HUES6 (cell line): ENCODE measurements at regions not wholly inside any gene's neighbourhood (a gene's known extent, or its start where the extent isn't known, plus 50 kb on each side); places are given as distances from the start of the nearest gene placed in this dataset.

Experiments
- H3K27ac ChIP-seq: 2 replicates; pipeline ENCODE4 v1.7.0; 2013; ENCODE audit warnings: low read depth, mild to moderate bottlenecking, low read length, inconsistent platforms
- H3K27me3 ChIP-seq: 2 replicates; pipeline ENCODE4 v1.6.1; 2013; ENCODE audit warnings: low read length; ENCODE audit not compliant: control insufficient read depth, insufficient read depth
- H3K36me3 ChIP-seq: 2 replicates; pipeline ENCODE4 v1.6.1; 2013; ENCODE audit warnings: low read length; ENCODE audit not compliant: control insufficient read depth, insufficient read depth
- H3K4me1 ChIP-seq: 2 replicates; pipeline ENCODE4 v1.6.1; 2013; ENCODE audit warnings: low read length; ENCODE audit not compliant: control insufficient read depth, insufficient read depth
- H3K4me3 ChIP-seq: 2 replicates; pipeline ENCODE4 v1.5.1; 2013; ENCODE audit warnings: low read depth, low read length
- H3K9ac ChIP-seq: one replicate; pipeline ENCODE4 v1.6.1; 2013; ENCODE audit warnings: mild to moderate bottlenecking, low read length
- H3K9me3 ChIP-seq: 2 replicates; pipeline ENCODE4 v1.6.1; 2013; ENCODE audit warnings: low read depth, low read length; ENCODE audit not compliant: control insufficient read depth, insufficient read depth

DNA sequence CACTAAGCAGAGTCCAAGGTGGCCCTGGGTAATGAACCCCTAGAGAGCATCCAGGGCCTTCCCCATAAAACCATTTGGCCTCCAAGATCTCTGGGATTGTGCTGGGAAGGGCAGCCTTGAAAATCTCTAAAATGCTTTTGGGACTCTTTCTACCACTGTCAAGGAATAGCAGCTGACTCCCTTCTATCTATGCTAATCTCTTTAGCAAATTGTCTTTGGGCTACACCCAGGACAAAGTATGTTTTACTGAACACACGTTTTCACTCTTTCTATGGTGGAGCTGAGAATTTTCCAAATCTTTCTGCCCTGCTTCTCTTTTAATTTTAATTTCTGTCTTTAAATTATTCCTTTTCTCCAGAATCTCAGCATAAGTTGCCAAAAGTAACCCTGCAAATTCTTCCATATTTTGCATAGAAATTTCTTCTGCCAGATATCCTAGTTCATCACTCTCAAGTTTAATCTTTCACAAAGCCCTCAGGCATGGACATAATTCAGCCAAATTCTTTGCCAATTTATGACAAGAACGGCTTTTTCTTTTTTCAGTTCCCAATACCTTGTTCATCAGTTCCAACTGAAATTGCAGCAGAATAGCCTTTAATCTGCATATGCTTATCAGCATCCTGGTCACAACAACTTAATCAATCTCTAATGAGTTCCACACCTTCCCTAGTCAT, 687.0 kb upstream of the ADGRL4 start:
- Histone ChIP-seq H3K4me1 (peaks cover 6% of the 10 kb centered on the region; the same call in 1 of the 2 replicates), H3K27ac (no peak overlapping the region; the same call in 1 of the 2 replicates), H3K27me3 (no peaks in the 10 kb centered on the region), H3K36me3 (no peaks in the 10 kb centered on the region; the same call in 1 of the 2 replicates), H3K9me3 (no peaks in the 10 kb centered on the region), H3K4me3 (no peak overlapping the region), H3K9ac (no peak overlapping the region)

DNA sequence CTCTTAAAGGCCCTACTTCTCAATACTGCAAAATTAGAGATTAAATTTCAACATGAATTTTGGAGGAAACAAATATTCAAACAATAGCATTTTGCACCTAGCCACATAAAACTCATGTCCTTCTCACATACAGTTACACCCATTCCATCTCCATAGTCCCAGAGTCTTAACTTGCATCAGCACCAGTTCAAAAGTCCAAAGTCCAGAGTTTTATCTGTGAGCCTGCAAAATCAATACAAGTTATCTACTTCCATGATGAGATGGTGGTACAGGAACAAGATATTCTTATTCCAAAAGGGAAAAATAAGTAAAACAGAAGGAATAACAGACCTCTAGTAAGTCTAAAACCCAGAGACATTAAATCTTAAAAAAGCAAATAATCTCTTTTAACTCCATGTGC, 686.0 kb upstream of the ADGRL4 start:
- H3K27me3 ChIP-seq: no peaks in the 10 kb centered on the region
- H3K36me3 ChIP-seq: no peaks in the 10 kb centered on the region
- H3K4me1 ChIP-seq: peaks cover 6% of the 10 kb centered on the region; the same call in 1 of the 2 replicates
- H3K27ac ChIP-seq: no peak overlapping the region
- no peak overlapping the region for H3K4me3 ChIP-seq
- H3K9me3 ChIP-seq: no peaks in the 10 kb centered on the region
- H3K9ac ChIP-seq: no peak overlapping the region

DNA sequence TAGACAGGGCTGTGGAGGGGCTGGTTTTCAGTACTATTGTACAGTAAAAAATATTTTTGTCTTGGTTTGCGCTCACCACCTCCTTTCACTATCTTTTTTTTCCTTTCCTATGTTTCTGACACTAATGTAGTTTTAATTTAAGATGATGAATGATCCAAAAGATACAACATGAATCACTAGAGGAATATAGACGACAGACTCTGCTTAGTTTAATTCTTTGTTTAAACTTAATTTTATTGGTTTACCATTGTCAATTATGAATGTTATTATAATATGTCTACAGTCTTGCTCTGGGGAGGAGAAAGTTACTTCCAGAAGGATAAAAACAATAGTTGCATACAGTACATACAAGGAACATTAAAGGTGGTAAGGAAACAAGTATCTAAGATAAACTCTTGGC, 682.4 kb upstream of the ADGRL4 start:
- no peak overlapping the region for H3K9ac ChIP-seq
- H3K4me3 ChIP-seq: no peak overlapping the region
- no peaks in the 10 kb centered on the region for H3K36me3 ChIP-seq

DNA sequence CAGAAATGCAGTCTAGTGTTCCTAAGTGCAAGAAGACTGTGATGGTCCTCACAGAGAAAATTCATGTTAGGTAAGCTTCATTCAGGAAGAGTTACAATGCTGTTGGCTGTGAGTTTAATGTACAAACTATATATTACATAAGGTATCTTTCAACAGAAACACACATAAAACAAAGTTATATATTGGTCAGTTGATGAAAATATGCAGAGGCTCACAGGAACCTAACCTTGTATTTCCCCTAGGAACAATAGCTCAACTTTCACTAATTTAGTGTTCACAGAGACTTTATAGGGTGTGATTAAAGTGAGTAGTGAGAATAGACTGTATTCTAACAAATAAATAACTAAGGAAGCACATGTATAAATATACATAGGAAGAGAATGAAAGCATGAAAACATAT, 676.9 kb upstream of the ADGRL4 start:
- Histone ChIP-seq H3K4me1 (no peaks in the 10 kb centered on the region), H3K9ac (no peak overlapping the region), H3K27me3 (no peaks in the 10 kb centered on the region), H3K4me3 (no peak overlapping the region), H3K27ac (no peak overlapping the region), H3K36me3 (no peaks in the 10 kb centered on the region), H3K9me3 (peaks cover 13% of the 10 kb centered on the region; the same call in 1 of the 2 replicates)

More for the DNA sequence above, 682.4 kb upstream of the ADGRL4 start:
- Histone ChIP-seq H3K27ac (no peak overlapping the region), H3K9me3 (0 out of 2 replicates have a peak, but pooled peaks cover 4% of the 10 kb centered on the region), H3K27me3 (no peaks in the 10 kb centered on the region), H3K4me1 (no peaks in the 10 kb centered on the region; the same call in 1 of the 2 replicates)

DNA sequence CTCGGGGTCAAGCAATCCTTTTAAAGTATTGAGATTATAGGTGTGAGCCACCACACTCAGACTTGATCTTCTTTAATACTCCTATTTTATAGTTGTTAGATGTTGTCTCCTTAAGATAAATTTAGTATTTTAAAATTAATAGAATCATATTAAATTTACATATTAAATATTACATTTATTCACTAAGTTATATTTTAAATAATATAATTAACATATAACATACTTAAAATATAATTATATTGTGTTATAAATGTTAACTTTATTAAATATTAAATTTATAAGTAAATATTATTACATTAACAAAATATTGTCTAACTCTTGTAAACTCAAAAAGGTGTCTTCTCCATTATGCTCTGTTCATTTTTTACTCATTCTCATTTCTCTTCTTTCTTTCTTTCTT, 675.9 kb upstream of the ADGRL4 start:
- H3K27me3 ChIP-seq: no peaks in the 10 kb centered on the region
- no peak overlapping the region for H3K27ac ChIP-seq
- no peak overlapping the region for H3K9ac ChIP-seq
- H3K4me3 ChIP-seq: no peak overlapping the region
- no peaks in the 10 kb centered on the region for H3K4me1 ChIP-seq
- H3K36me3 ChIP-seq: no peaks in the 10 kb centered on the region
- peaks cover 13% of the 10 kb centered on the region; the same call in 1 of the 2 replicates for H3K9me3 ChIP-seq

DNA sequence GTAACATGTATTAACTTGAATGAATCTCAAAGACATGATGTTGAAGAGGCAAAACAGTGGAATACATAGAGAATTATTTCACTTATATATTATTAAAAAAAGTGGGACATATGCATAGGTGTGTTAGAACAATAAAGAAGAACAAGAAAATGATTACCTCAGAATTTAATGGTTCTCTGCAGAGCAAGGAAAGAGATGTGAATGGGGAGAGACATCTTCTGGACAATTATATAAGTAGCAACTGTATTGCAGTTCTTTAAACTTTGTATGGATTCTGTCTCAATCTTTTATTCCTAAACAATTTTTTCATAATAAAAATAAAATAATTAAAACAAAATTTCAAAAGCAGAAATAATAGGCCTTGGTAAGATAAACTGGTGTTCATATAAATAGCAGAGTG, 674.9 kb upstream of the ADGRL4 start:
- H3K4me1 ChIP-seq: no peaks in the 10 kb centered on the region
- no peaks in the 10 kb centered on the region for H3K36me3 ChIP-seq
- peaks cover 13% of the 10 kb centered on the region; the same call in 1 of the 2 replicates for H3K9me3 ChIP-seq
- no peaks in the 10 kb centered on the region for H3K27me3 ChIP-seq
- H3K9ac ChIP-seq: no peak overlapping the region
- H3K4me3 ChIP-seq: no peak overlapping the region
- no peak overlapping the region for H3K27ac ChIP-seq

DNA sequence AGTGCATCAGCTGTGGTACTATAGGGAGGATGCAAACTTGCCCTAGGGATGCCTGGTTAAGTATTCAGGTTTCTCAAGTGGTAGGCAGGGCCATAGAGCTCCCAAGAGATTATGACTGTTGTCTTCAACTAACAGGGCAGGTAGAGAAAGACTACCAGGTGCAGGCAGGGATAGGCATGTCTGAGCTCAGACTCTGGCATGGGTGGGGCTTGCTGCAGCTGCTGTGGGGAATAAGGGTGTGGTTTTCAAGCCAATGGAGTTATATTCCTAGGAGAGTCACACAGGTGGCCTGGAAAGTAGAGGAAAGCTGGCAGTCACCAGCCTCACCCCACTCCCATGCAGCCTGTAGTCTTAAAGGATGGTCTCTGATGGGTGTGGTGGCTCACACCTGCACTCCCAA, 673.4 kb upstream of the ADGRL4 start:
- no peak overlapping the region for H3K27ac ChIP-seq
- no peaks in the 10 kb centered on the region for H3K36me3 ChIP-seq
- no peaks in the 10 kb centered on the region for H3K27me3 ChIP-seq
- H3K4me3 ChIP-seq: no peak overlapping the region
- H3K4me1 ChIP-seq: no peaks in the 10 kb centered on the region
- peaks cover 13% of the 10 kb centered on the region; the same call in 1 of the 2 replicates for H3K9me3 ChIP-seq
- no peak overlapping the region for H3K9ac ChIP-seq

DNA sequence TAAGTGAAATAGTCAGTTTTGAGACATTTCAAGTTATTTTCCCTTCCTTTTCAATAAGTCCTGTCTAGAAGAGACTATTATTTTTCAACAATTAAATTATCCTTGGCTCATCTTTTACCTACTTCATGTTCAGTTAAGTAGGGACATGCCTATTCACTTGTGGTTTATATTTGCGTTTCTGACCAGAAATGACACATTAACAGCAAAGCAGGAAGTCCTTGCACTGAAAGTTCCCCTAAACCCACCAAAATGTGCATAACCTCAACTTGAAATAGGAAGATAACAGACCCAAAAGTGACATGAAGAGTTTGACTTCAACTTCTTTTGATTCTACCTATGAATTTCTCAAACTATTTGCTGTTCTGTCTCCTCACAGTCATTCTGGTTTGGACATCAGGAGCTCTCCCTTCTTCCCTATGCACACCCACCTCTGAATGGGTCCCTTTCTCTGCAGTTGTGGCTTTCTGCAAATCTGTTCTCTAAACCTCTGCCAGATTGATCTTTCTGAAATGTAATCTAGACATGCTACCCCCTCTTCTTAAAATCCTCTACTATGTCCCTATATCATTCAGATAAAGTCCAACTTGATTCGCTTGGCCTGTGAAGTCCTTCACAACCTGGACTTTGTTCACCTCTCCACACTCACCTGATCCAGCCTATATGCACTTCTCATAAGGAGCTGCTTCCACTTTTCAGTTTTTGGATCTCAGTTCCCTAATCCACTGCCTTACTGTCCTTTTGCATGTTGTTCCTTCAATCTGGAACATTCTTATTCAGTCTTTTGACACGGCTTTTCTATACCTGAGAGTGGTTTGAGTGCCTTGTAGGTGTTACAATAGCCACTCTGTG, 661.5 kb upstream of the ADGRL4 start:
- Histone ChIP-seq H3K4me1 (no peaks in the 10 kb centered on the region; the same call in 1 of the 2 replicates), H3K36me3 (no peaks in the 10 kb centered on the region), H3K9me3 (peaks cover 6% of the 10 kb centered on the region), H3K27ac (no peak overlapping the region), H3K27me3 (no peaks in the 10 kb centered on the region), H3K9ac (no peak overlapping the region), H3K4me3 (no peak overlapping the region)

DNA sequence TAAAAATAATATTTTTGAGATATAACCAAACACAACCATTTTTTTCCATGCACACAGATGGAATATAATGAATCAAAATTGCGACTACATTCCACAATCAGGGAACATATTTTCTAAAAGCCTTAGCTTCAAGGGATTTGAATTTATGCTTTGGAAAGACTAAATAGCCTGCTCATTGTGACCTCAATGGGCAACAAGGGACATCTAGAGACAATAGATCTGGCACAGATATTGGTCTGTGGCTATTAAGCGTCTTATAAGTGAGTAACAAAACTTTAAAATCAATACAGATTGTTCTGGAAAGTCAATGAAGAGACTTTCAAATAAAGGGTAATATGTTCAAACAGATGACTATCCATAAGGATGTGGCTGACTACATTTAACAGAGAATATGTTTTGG, 660.6 kb upstream of the ADGRL4 start:
- Histone ChIP-seq H3K9ac (no peak overlapping the region), H3K27ac (no peak overlapping the region), H3K4me3 (no peak overlapping the region), H3K36me3 (no peaks in the 10 kb centered on the region), H3K27me3 (no peaks in the 10 kb centered on the region), H3K4me1 (no peaks in the 10 kb centered on the region; the same call in 1 of the 2 replicates), H3K9me3 (peaks cover 6% of the 10 kb centered on the region)

DNA sequence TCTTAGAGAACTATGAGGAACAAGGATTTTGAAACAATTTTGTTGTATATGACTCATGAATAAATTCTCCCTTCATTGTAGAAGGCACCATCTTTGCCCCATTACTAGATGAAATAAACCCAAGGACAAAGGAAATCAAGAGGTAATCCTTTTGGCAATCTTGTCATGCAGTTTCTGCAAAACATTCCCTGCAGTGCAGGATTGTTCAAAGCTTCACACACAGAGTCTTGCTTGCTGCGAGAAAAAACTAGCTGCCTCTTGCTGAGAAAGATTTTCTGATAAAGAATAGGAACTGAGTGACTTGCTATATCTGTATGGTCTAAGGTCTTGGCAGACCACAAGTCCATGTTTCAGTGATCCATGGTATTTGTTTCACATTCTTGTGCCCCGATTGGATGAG, 657.4 kb upstream of the ADGRL4 start:
- Histone ChIP-seq H3K36me3 (no peaks in the 10 kb centered on the region), H3K4me3 (no peak overlapping the region), H3K4me1 (peaks cover 6% of the 10 kb centered on the region), H3K27ac (no peak overlapping the region), H3K9me3 (peaks cover 6% of the 10 kb centered on the region), H3K9ac (no peak overlapping the region), H3K27me3 (no peaks in the 10 kb centered on the region)

DNA sequence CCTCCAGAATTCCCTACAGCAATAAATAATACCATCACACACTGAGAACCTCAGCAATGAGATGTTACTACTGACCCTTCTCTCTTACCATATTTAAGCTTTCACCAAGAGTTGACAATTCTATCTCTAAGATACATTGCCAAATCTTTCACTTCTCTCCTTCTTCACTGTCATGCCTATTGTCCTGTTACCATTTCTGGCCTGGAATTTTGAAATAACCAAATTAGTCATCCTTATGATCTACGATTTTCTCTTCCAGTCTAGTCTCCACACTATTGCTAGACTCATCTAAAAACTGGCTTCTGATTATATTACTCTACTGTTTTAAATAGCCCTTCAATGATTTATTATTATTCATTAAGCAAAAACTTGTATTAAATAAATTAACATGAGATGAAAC, 656.1 kb upstream of the ADGRL4 start:
- Histone ChIP-seq H3K4me1 (peaks cover 13% of the 10 kb centered on the region), H3K36me3 (no peaks in the 10 kb centered on the region), H3K27me3 (no peaks in the 10 kb centered on the region), H3K9me3 (peaks cover 6% of the 10 kb centered on the region), H3K27ac (no peak overlapping the region), H3K4me3 (no peak overlapping the region), H3K9ac (no peak overlapping the region)
